ENCODE measurements at regions not wholly inside any gene's neighbourhood (a gene's known extent, or its start where the extent isn't known, plus 50 kb on each side); places are given as distances from the start of the nearest gene placed in this dataset.

GRCh38 chr2:207413376-207413907, 116.3 kb upstream of the CREB1 start:
- TF ChIP-seq FOXM1 (IDR thresholded peaks at IDR 0.05; ENCODE audit: borderline replicate concordance, low read depth) = no peak
- TF ChIP-seq EP300 (IDR thresholded peaks at IDR 0.05; ENCODE audit: borderline replicate concordance) = no peak
- TF ChIP-seq MAX (IDR thresholded peaks at IDR 0.05) = no peak

Data from Ishikawa (cell line).